Muscle of back (tissue), 3 donors: ENCODE measurements at regions not wholly inside any gene's neighbourhood (a gene's known extent, or its start where the extent isn't known, plus 50 kb on each side); places are given as distances from the start of the nearest gene placed in this dataset.

ENCODE experiments used
- DNase-seq, 3 donors: peaks; one replicate each; pipeline versions ENCODE4 v3.0.0 to v3.0.0-alpha.2; 2013

- DNase-seq, result no peak
Measured at GRCh38 chr20:37598100-37598543, 70.4 kb upstream of the BLCAP start.

GRCh38 chr20:37596890-37597536, 69.3 kb upstream of the BLCAP start:
- no peak for DNase-seq

GRCh38 chr20:37596168-37596567, 68.5 kb upstream of the BLCAP start:
- DNase-seq, result no peak

- DNase-seq, result no peak
Measured at GRCh38 chr20:37593710-37594109, 66.0 kb upstream of the BLCAP start.

GRCh38 chr20:37590938-37591490, 63.3 kb upstream of the BLCAP start:
- no peak for DNase-seq

GRCh38 chr20:37586078-37586477, 58.4 kb upstream of the BLCAP start:
- no peak for DNase-seq

GRCh38 chr20:37584238-37584807, 56.6 kb upstream of the BLCAP start:
- no peak for DNase-seq

- no peak for DNase-seq
Measured at GRCh38 chr20:37581246-37581645, 53.6 kb upstream of the BLCAP start.

GRCh38 chr20:37580069-37580468, 52.4 kb upstream of the BLCAP start:
- no peak for DNase-seq

- DNase-seq, result no peak
Measured at GRCh38 chr20:37579106-37579505, 51.4 kb upstream of the BLCAP start.

- no peak for DNase-seq
Measured at GRCh38 chr20:37577981-37578380, 50.3 kb upstream of the BLCAP start.
